HG03342 (cell line): ENCODE measurements at regions not wholly inside any gene's neighbourhood (a gene's known extent, or its start where the extent isn't known, plus 50 kb on each side); places are given as distances from the start of the nearest gene placed in this dataset.
"Not testable (repeated sequence)": the region's sequence is repeated elsewhere in the genome, so short reads cannot be mapped to it uniquely, and the experiment has no call there.

Experiments
- ATAC-seq: cut with Tn5 transposase; IDR thresholded peaks from one replicate; pipeline ENCODE4 v1.9.1; 2021; ENCODE audit warnings: mild to moderate bottlenecking, moderate library complexity; ENCODE audit not compliant: unreplicated experiment

- no peak for ATAC-seq
These were observed 1174.9 kb upstream of the ADGRL4 start for GRCh38 chr1:80181418-80181817.

- ATAC-seq = no peak
These were observed 1165.1 kb upstream of the ADGRL4 start for GRCh38 chr1:80171631-80172030.

GRCh38 chr1:80170811-80171485, 1164.4 kb upstream of the ADGRL4 start:
- ATAC-seq = no peak

GRCh38 chr1:80164150-80164549, 1157.6 kb upstream of the ADGRL4 start:
- ATAC-seq = no peak

GRCh38 chr1:80163686-80164085, 1157.2 kb upstream of the ADGRL4 start:
- ATAC-seq = no peak

- ATAC-seq = no peak
These were observed 1152.2 kb upstream of the ADGRL4 start for GRCh38 chr1:80158771-80159170.

GRCh38 chr1:80158266-80158665, 1151.7 kb upstream of the ADGRL4 start:
- no peak for ATAC-seq

- ATAC-seq = no peak
These were observed 1148.8 kb upstream of the ADGRL4 start for GRCh38 chr1:80155371-80155770.

- ATAC-seq = no peak
These were observed 1147.6 kb upstream of the ADGRL4 start for GRCh38 chr1:80154176-80154575.

GRCh38 chr1:80153762-80154161, 1147.2 kb upstream of the ADGRL4 start:
- ATAC-seq = no peak

GRCh38 chr1:80143361-80143760, 1136.8 kb upstream of the ADGRL4 start:
- no peak for ATAC-seq

GRCh38 chr1:80137946-80138602, 1131.5 kb upstream of the ADGRL4 start:
- not testable (repeated sequence) for ATAC-seq

- no peak for ATAC-seq
These were observed 1106.9 kb upstream of the ADGRL4 start for GRCh38 chr1:80113168-80114038.

GRCh38 chr1:80101159-80101558, 1094.6 kb upstream of the ADGRL4 start:
- no peak for ATAC-seq

- ATAC-seq = no peak
These were observed 1093.2 kb upstream of the ADGRL4 start for GRCh38 chr1:80099713-80100112.

GRCh38 chr1:80085067-80085466, 1078.5 kb upstream of the ADGRL4 start:
- no peak for ATAC-seq

- no peak for ATAC-seq
These were observed 1077.4 kb upstream of the ADGRL4 start for GRCh38 chr1:80083892-80084291.

GRCh38 chr1:80076469-80076868, 1069.9 kb upstream of the ADGRL4 start:
- ATAC-seq = no peak

- ATAC-seq = no peak
These were observed 1068.8 kb upstream of the ADGRL4 start for GRCh38 chr1:80075351-80075750.

- ATAC-seq = no peak
These were observed 1066.0 kb upstream of the ADGRL4 start for GRCh38 chr1:80072563-80072962.

- ATAC-seq = no peak
These were observed 1059.5 kb upstream of the ADGRL4 start for GRCh38 chr1:80066060-80066459.

GRCh38 chr1:80064524-80064923, 1058.0 kb upstream of the ADGRL4 start:
- no peak for ATAC-seq
